Osteoblast (primary cell): ENCODE measurements at regions not wholly inside any gene's neighbourhood (a gene's known extent, or its start where the extent isn't known, plus 50 kb on each side); places are given as distances from the start of the nearest gene placed in this dataset.
"Not testable (repeated sequence)": the region's sequence is repeated elsewhere in the genome, so short reads cannot be mapped to it uniquely, and the experiment has no call there.

Experiments used
- DNase-seq: peaks from one replicate; pipeline ENCODE4 v3.0.0; 2011; ENCODE audit warnings: low spot score, mixed read lengths; ENCODE audit not compliant: insufficient read length; ENCODE audit errors: missing footprints
- H2AFZ ChIP-seq: 2 replicates; pipeline ENCODE4 v1.6.0; 2011; ENCODE audit warnings: mild to moderate bottlenecking, low read length
- H3K27ac ChIP-seq: 2 replicates; pipeline ENCODE4 v1.5.1; 2011; ENCODE audit warnings: mild to moderate bottlenecking, low read depth, low read length, moderate library complexity
- H3K27me3 ChIP-seq: 2 replicates; pipeline ENCODE4 v1.6.0; 2012; ENCODE audit warnings: mild to moderate bottlenecking, control low read depth, inconsistent platforms, low read length, moderate library complexity; ENCODE audit not compliant: insufficient read depth
- H3K36me3 ChIP-seq: 2 replicates; pipeline ENCODE4 v1.5.1; 2011; ENCODE audit warnings: mild to moderate bottlenecking, low read length, control low read depth, moderate library complexity; ENCODE audit not compliant: insufficient read depth
- H3K4me1 ChIP-seq: 2 replicates; pipeline ENCODE4 v1.5.1; 2011; ENCODE audit warnings: mild to moderate bottlenecking, low read length, control low read depth, moderate library complexity; ENCODE audit not compliant: insufficient read depth
- H3K4me2 ChIP-seq: 2 replicates; pipeline ENCODE4 v1.6.0; 2011; ENCODE audit warnings: mild to moderate bottlenecking, low read length; ENCODE audit not compliant: insufficient read depth
- H3K4me3 ChIP-seq: fragments of 200-600 bp; sonication (generic); 3 replicates; pipeline ENCODE4 v1.5.1; 2012; ENCODE audit warnings: mild to moderate bottlenecking, low read length, inconsistent platforms; ENCODE audit not compliant: insufficient read depth
- H3K79me2 ChIP-seq: 2 replicates; pipeline ENCODE4 v1.6.0; 2012; ENCODE audit warnings: mild to moderate bottlenecking, low read length, control low read depth, inconsistent platforms; ENCODE audit not compliant: insufficient read depth
- H3K9me3 ChIP-seq: 2 replicates; pipeline ENCODE4 v1.5.1; 2011; ENCODE audit warnings: low read depth, low read length, control low read depth
- H4K20me1 ChIP-seq: 2 replicates; pipeline ENCODE4 v1.6.0; 2012; ENCODE audit warnings: mild to moderate bottlenecking, low read length, control low read depth; ENCODE audit not compliant: insufficient read depth
- TF ChIP-seq, protein P1 (sequence below): IDR thresholded peaks from 2 replicates; pipeline ENCODE4 v1.5.1; 2011; ENCODE audit warnings: mild to moderate bottlenecking, low read depth, low read length, moderate library complexity; ENCODE audit errors: extremely low read depth

DNA sequence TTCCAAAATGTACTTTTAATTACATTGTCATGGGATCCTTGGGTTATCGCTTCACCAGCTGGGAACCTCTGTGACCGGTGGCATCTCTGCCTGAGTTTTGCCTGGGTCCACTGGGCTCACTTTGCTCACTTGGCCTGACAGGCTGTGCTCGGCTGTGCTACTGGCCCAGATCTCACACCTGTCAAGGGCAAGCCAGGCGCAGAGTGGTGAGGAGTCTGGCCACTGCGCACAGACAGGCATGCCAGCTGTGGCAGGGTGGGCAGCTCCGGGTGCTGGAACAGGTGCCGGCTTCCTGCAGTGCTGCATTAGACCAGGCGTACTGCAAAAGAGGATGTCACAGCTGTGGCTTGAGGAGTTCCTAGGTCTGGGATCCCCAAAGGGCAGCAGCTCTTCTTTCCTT is 489.8 kb downstream of the TENT5A start:
- no peaks in the 10 kb centered on the region for H3K4me1 ChIP-seq
- no peak for DNase-seq
- TF ChIP-seq, protein P1, sequence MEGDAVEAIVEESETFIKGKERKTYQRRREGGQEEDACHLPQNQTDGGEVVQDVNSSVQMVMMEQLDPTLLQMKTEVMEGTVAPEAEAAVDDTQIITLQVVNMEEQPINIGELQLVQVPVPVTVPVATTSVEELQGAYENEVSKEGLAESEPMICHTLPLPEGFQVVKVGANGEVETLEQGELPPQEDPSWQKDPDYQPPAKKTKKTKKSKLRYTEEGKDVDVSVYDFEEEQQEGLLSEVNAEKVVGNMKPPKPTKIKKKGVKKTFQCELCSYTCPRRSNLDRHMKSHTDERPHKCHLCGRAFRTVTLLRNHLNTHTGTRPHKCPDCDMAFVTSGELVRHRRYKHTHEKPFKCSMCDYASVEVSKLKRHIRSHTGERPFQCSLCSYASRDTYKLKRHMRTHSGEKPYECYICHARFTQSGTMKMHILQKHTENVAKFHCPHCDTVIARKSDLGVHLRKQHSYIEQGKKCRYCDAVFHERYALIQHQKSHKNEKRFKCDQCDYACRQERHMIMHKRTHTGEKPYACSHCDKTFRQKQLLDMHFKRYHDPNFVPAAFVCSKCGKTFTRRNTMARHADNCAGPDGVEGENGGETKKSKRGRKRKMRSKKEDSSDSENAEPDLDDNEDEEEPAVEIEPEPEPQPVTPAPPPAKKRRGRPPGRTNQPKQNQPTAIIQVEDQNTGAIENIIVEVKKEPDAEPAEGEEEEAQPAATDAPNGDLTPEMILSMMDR = no peak

DNA sequence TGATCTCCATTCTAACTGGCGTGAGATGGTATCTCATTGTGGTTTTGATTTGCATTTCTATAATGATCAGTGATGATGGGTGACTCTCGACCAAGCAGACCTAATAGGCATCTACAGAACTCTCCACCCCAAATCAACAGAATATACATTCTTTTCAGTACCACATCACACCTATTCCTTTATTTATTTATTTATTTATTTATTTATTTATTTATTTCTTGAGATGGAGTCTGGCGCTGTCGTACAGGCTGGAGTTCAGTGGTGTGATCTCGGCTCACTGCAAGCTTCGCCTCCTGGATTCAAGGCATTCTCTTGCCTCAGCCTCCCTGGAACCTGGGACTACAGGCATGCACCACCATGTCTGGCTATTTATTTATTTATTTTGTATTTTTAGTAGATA is 496.3 kb downstream of the TENT5A start:
- not testable (repeated sequence) for H3K27ac ChIP-seq, H3K4me1 ChIP-seq, H3K36me3 ChIP-seq, H2AFZ ChIP-seq, H3K27me3 ChIP-seq, H4K20me1 ChIP-seq, H3K9me3 ChIP-seq, H3K4me3 ChIP-seq, H3K79me2 ChIP-seq, DNase-seq, H3K4me2 ChIP-seq

More for the DNA sequence above, 489.8 kb downstream of the TENT5A start:
- Histone ChIP-seq H3K9me3 (no peaks in the 10 kb centered on the region), H3K4me2 (no peak overlapping the region), H2AFZ (no peak overlapping the region), H3K4me3 (no peak overlapping the region), H3K27ac (no peak overlapping the region), H3K36me3 (no peaks in the 10 kb centered on the region), H3K79me2 (no peaks in the 10 kb centered on the region), H3K27me3 (no peaks in the 10 kb centered on the region), H4K20me1 (no peaks in the 10 kb centered on the region)

DNA sequence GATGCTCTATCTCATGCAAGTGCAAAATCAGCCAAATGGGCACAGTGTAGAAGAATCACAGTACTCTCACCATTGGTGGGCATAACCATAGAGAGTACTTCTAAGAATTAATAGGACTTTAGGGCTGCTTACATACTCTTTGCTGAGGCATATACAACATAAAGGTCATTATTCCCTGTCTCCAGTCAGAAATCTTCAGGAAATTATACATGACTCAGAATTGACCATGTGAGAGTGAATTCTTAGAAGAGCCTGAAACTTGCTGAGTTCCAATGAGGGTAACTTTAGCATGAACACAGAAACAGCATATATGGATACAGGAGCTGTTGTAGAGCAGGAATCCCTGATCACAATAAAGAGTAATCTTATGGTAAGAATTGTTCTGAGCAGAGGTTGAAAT is 498.7 kb downstream of the TENT5A start:
- H3K27me3 ChIP-seq = no peaks in the 10 kb centered on the region
- H3K27ac ChIP-seq = no peak overlapping the region
- H3K4me1 ChIP-seq = no peaks in the 10 kb centered on the region
- TF ChIP-seq, protein P1 = no peak
- no peak overlapping the region for H3K4me3 ChIP-seq
- no peaks in the 10 kb centered on the region for H4K20me1 ChIP-seq
- H3K79me2 ChIP-seq = no peaks in the 10 kb centered on the region
- no peaks in the 10 kb centered on the region for H3K9me3 ChIP-seq
- no peak overlapping the region for H3K4me2 ChIP-seq
- no peaks in the 10 kb centered on the region for H3K36me3 ChIP-seq
- DNase-seq = peak; percentile 32
- H2AFZ ChIP-seq = peak overlapping the region; percentile 54

DNA sequence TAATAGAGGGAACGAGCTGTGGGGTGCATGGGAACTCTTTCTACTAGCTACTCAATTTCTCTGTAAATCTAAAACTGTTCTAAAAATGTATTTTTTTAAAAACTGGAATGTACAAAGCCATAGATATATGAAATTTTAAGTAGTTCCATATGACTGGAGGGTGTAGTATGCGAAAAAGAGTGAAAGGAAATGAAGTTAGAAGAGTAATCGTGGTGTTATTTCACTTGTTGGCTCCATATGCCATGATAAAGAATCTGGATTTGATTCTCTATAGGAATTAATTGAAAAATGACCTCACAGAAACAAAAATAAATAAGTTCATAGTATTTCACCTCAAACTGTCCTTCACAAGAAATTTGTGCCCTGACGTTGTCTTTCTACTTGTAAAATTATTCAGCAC is 500.2 kb downstream of the TENT5A start:
- Histone ChIP-seq H3K4me3 (no peak overlapping the region), H3K36me3 (no peaks in the 10 kb centered on the region), H4K20me1 (no peaks in the 10 kb centered on the region), H3K27ac (no peak overlapping the region), H3K27me3 (no peaks in the 10 kb centered on the region), H3K9me3 (no peaks in the 10 kb centered on the region), H3K4me2 (no peak overlapping the region), H2AFZ (no peak overlapping the region), H3K79me2 (no peaks in the 10 kb centered on the region), H3K4me1 (no peaks in the 10 kb centered on the region)
- TF ChIP-seq, protein P1 = no peak
- DNase-seq = no peak

DNA sequence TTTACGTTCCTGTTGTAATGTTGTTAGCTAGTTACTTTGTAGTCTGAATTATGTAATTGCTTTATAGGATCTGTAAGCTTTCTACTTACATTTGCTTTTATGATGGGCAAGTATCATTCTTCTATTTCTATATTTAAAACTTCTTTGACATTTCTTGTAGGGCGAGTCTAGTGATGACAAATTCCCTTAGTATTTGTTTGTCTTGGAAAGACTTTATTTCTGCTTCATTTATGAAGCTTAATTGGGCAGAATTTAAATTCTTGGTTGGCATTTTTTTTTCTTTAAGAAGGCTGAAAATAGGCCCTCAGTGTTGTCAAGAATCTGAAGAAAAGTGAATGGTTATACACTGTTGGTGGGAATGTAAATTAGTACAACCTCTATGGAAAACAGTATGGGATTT is 506.3 kb downstream of the TENT5A start:
- peaks cover 18% of the 10 kb centered on the region for H3K4me1 ChIP-seq
- TF ChIP-seq, protein P1 = no peak
- DNase-seq = no peak

More for the DNA sequence above, 506.3 kb downstream of the TENT5A start:
- Histone ChIP-seq H3K79me2 (no peaks in the 10 kb centered on the region), H4K20me1 (no peaks in the 10 kb centered on the region), H3K27me3 (no peaks in the 10 kb centered on the region), H3K27ac (no peak overlapping the region), H3K36me3 (no peaks in the 10 kb centered on the region), H3K4me3 (no peak overlapping the region), H2AFZ (no peak overlapping the region), H3K9me3 (no peaks in the 10 kb centered on the region), H3K4me2 (no peak overlapping the region)
